NCI-H226 (cell line): ENCODE measurements at regions not wholly inside any gene's neighbourhood (a gene's known extent, or its start where the extent isn't known, plus 50 kb on each side); places are given as distances from the start of the nearest gene placed in this dataset.

ENCODE experiments used
- DNase-seq: peaks from one replicate; pipeline ENCODE4 v3.0.0-alpha.2; 2015

GRCh38 chr15:69719527-69720240, 267.1 kb downstream of the RPLP1 start:
- no peak for DNase-seq

DNA sequence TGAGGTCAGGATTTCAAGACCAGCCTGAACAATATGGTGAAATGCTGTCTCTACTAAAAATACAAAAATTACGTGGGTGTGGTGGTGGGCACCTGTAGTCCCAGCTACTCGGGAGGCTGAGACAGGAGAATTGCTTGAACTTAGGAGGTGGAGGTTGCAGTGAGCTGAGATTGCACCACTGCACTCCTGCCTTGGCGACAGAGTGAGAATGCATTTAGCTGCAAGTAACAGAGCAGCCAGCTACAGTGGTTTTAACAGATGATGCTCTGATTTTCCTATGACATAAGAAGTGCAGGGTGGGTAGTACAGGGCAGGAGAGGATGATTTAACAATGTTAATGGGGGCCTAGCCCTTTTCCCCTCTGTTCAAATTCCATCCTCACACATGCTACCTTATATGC, 267.9 kb downstream of the RPLP1 start:
- DNase-seq: no peak

- DNase-seq: no peak
These were observed 270.3 kb downstream of the RPLP1 start for GRCh38 chr15:69722924-69723323.

DNA sequence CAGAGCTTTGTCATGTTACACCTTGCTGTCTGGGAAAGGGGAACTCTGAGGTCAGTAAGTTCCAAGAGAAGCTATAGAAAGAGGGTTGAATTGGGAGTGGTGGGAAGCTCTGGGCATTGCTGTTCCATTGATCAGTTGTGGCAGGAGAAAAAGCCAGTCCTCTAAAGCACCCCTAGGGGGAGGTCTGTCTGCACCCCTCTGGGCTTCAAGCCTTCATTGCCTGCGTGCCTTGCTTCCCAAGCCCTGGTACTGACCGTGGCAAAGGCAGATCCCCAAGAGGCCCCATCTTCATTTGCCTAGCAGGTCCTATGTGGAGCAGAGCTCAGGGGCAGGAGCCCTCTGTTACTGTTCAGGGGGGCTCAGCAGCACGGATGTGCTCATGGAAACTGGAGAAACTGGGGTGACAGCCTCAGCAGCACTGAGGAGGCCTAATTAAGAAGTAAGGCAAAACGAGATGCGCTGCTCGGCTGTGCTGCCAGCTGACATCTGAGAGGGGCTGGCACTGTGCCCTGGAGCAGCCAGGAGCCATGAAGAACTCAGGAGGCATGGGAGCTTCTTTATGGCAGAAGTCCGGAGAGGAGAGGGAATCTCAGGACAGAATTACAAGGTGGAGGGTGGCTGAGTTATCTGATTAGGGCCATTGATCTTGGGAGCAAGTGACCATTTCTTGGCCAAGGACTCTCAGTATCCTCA, 270.9 kb downstream of the RPLP1 start:
- no peak for DNase-seq

DNA sequence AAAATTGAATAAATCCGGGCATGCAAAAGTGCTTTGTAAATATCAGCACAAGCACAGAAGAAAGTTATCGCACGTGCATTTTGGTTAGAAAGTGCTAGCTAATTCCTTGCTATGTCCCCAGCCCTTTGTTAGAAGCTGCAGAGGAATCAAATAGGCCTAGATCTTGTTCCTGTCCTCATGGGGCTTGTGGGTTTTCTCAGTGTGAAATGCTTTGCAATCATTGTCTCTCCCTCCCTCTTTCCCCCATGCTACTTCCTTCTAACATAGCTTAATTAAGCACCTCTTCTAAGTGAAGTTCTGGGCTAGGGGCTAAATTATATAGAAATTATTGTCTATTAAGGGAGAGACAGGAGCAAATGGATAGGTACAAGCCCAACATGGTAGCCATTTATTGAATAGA, 271.7 kb downstream of the RPLP1 start:
- no peak for DNase-seq

GRCh38 chr15:69725275-69725674, 272.7 kb downstream of the RPLP1 start:
- DNase-seq: no peak

DNA sequence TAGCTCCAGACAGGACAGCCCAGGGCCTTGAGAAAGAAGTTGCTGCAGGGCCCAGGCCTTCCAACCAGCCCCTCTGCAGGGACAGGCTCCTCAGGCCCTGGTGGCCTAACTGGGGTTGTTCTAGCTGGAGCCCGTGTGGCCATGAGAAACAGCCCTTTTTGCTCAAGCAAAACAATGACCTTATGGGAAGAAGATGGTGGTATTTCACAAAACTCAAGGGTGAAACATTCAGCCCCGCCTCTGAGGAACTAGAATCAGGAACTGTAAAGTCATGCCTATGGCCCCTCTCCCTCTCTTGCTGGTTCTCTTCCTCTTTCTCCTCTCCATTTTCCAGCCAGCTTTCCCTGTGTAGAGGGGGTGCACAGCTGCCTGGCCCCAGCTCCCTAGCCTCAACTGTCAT, 273.3 kb downstream of the RPLP1 start:
- DNase-seq: no peak

GRCh38 chr15:69727121-69727924, 274.7 kb downstream of the RPLP1 start:
- DNase-seq: no peak

DNA sequence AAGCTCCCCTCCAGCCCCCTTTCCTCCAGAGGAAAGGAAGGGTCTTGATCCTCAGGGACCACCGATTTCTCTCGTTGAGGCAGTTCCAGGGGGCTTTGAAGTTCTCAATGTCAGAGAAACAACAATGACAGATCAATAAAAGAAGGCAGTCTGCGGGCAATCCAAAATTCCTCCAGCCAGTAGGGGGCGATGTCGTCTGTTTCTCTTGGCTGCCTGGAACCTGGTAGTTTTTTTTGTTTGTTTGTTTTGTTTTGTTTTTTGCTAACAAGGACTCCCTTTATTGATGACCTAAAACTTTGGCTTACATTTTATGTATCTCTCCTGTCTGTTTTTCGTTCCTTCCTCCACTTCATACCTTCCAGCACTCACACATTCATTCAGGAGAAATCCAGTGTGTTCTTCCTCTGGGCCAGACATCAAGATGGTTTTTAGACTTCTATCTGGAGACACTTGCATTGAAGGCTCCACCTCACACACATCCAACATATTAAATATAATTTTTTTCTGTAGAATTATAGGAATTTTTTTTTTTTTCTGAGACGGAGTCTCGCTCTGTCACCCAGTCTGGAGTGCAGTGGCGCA, 276.6 kb downstream of the RPLP1 start:
- no peak for DNase-seq

- DNase-seq: no peak
These were observed 277.9 kb downstream of the RPLP1 start for GRCh38 chr15:69730281-69731080.

DNA sequence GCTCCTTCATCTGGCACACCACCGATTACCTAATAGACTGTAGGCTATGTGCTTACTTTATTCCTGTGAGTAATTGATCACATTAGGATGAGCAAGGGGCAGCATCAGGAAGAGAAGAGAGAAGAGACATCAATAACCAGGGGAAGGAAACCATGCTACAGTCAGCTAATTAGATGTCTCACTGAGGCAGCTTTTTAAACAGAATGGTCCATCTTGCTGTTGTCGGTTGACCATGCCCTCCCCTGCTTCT, 278.4 kb downstream of the RPLP1 start:
- no peak for DNase-seq

GRCh38 chr15:69731581-69731980, 279.0 kb downstream of the RPLP1 start:
- no peak for DNase-seq

DNA sequence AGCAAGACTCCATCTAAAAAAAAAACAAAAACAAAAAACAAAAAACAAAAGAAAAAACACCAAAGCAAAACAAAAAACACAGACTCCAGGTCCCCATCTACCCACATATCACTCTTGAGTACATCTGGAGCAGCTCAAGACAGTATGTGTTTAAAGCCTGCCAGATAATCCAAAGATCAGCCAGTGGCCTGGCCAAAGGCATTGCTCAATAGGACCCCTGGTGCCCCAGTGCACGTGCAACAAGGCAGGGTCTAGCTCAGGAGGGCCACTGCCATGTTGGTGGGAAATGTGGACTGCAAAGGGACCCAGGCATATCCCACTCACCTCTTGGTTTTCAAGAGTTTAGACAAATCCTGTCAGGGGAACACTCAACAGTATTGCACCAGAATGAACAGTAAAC, 279.5 kb downstream of the RPLP1 start:
- DNase-seq: no peak

DNA sequence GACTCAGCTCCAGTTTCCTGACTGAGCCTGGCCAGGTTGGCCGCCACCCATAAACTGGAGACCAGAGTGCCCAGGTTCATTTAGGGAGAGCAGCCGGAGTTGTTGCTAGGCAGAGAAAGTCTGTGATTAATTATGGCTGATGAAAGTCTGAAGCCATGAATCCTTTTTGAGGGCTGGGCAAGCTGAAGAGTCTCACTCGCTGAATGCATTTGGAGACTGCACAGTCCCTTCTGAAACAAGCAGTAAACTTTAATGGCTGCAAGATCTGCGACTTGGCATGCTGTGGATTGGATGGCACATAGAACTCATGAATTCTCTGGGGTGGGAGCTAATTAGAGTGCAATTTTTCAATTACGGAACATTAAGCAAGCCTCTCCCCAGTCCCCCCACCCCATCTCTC, 282.1 kb downstream of the RPLP1 start:
- DNase-seq: no peak

DNA sequence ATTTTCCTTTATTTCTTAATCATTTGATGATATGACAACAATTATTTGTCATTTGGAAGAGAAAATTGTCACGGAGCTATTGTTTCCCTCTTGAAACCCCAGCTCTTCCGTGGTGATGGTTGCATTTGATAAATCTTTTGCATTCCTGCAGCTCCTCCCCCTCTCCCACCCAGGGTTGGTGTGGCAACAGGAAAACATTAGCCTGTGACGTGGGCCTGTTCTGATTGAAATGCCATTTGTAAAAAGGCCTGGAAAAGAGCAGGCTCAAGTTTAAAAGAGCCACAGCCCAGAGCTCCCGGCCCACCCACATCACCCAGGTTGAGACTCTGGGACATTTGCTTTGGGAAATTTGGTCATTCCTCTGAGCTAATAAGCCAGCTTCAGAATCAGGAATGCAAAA, 282.5 kb downstream of the RPLP1 start:
- no peak for DNase-seq

DNA sequence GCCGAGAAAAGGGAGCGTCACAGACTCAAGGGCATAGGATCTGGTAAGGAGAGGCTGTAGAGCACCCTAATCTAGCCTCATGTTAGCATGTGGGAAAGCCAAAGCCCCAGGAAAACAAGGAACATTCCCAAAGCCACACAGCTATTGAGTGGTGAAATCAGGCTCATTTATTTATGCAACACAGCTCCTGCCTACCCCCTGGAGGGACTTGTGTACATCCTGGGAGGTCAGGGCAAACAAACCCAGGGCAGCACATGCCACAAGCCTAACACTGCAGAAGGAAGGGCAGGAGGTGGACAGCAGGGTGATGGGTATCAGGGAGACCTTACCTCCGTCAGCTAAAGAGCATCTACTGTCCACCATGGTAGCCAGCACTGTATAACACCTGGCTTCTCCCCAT, 283.5 kb downstream of the RPLP1 start:
- DNase-seq: no peak

- DNase-seq: no peak
These were observed 285.3 kb downstream of the RPLP1 start for GRCh38 chr15:69737916-69738315.

DNA sequence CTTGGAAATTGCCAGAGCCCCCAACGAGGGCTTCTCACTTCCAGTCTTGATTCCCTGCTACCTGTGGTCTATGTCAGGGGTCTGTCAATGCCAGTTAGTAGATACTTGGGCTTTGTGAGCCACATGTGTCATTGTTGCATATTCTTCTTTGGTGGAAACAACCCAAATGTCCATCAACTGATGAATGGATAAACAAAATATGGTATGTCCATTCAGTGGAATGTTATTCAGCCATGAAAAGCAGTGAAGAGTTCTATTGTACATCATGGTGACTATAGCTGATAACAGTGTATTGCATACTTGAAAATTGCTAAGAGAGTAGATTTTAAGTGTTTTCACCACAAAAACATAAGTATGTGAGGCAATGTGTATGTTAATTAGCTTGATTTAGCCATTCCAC, 288.1 kb downstream of the RPLP1 start:
- DNase-seq: no peak

DNA sequence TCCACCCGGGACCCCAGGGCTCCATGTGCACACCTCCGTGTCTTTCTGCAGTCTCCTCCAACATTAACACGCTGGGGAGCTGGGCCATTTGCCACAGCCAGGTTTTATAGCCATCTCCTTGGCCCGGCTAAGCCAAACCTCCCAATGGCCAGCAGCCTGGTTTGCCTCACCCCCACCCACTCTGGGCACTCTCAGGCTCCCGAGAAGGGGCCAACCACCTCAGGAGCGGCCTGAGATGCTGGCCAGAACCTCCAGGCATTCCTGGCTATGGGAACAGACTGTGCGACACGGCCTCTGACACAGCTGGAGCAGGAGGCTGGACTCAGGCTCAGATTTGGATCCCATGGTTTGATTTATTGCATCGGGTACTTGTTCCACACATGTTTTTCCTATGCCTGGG, 289.7 kb downstream of the RPLP1 start:
- no peak for DNase-seq

- no peak for DNase-seq
These were observed 290.5 kb downstream of the RPLP1 start for GRCh38 chr15:69743091-69743490.

DNA sequence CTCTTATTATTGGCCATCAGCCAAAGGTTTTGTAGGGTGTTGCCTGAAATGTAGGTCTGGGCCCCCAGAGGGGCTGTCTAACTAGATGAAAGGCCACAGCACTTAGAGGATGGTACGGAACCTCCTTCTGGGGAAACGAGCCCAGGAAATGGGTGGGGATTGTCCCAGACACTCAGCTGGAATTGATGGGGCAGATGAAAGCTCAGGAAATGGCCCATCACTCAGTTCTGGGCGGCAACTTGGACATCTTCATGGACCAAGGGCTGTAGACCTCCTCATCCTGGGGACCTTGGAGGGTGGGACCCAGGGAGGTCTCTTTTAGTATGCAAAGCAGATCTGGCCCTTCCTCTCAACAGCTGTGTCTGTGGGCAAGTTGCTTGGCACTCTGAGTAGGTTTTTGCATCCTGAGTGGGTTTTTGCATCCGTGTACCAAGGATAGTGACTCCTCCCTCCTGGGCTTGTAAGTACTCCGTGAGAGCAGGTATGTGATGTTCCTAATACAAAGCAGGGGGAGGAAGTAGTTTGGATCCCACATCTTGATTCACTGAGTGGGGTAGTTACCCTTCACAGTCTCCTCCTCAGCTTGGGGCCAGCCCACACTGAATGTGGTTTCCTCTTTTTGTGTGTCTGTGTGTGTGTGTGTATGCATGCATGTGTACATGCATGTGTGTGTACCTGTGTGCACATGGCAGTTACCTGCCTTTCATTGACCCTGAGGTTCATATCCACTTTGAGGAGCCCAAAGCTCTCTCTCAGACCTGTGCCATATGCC, 292.0 kb downstream of the RPLP1 start:
- no peak for DNase-seq

DNA sequence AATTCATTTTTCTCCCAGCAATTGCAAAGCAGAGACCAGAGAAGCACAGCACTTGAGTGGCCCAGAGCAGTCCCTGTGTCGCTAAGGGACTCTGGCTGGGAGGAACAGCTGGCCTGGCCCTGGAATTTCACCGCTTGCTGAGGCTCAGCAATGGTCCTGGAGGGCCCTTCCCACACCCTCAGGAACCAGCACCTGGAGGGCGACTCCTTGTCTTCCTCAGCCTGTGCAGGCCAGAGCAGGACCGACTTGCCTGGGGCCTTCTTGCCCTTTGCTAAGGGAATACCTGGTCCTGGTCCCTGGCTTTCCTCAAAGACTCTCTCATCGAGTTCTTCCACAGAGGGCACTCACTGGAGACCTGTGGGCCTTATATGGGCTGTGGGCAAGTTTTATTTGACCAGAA, 294.6 kb downstream of the RPLP1 start:
- DNase-seq: no peak
